GM12864 (cell line): ENCODE measurements at regions not wholly inside any gene's neighbourhood (a gene's known extent, or its start where the extent isn't known, plus 50 kb on each side); places are given as distances from the start of the nearest gene placed in this dataset.
A peak's percentile ranks its signal among the peaks of the same experiment; 100 is the strongest.

Experiments
- DNase-seq: peaks from one replicate; pipeline ENCODE4 v3.0.0-alpha.2; 2011; ENCODE audit warnings: low read depth
- H3K4me3 ChIP-seq: 2 replicates; pipeline ENCODE4 v1.5.1; 2011; ENCODE audit warnings: mild to moderate bottlenecking, low read depth, low read length, control low read depth
- CTCF ChIP-seq: IDR thresholded peaks from 2 replicates; pipeline ENCODE4 v1.5.1; 2011; ENCODE audit warnings: low read depth, mild to moderate bottlenecking, moderate library complexity, low read length, control low read depth, inconsistent platforms; ENCODE audit errors: missing control alignments

GRCh38 chr4:111982089-111982488, 163.2 kb upstream of the FAM241A start:
- TF ChIP-seq CTCF = no peak
- H3K4me3 ChIP-seq = no peak overlapping the region
- no peak for DNase-seq

GRCh38 chr4:111984169-111984819, 161.0 kb upstream of the FAM241A start:
- TF ChIP-seq CTCF = no peak
- no peak for DNase-seq
- no peak overlapping the region for H3K4me3 ChIP-seq

DNA sequence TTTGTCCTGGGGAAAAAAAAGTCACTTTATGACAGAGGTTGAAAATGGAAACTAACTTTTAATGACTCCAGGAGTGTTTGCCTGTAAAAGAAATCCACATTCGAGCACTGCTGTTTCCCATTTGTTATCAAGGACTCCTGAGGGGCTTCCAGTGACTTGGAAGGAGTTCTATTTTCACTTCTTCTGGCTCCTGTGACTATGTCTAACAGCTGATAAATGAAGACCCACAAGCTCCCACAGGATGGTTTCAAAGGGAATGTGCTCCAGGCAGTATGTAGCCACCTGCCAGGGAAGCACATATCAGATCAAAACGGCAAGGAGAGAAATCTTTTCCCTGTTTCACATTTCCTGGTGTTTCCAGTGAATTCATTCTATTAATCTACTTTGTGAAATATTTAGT, 159.8 kb upstream of the FAM241A start:
- TF ChIP-seq CTCF = no peak
- DNase-seq = no peak
- no peak overlapping the region for H3K4me3 ChIP-seq

DNA sequence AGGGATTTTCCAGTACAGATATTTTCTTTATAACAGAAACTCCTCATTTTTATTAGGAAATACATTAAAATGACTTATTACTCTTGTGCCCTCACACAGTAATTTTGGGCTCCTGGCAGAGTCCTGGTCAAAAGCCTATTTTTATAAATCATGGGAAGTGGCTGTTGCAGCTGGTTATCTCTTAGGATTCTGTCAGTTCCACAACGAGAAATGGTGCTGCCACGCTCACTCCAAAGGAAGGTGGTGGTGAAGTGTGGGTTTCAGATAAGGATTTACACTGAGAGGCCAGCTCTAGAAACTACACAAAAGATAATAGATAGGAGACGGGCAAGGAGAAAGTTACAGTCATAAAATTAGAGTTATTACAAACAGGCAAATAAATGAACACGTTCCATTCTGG, 159.2 kb upstream of the FAM241A start:
- no peak for DNase-seq
- no peak for TF ChIP-seq CTCF
- no peak overlapping the region for H3K4me3 ChIP-seq

- no peak overlapping the region for H3K4me3 ChIP-seq
- no peak for DNase-seq
- TF ChIP-seq CTCF = no peak
Observed at GRCh38 chr4:111988514-111988913, 156.7 kb upstream of the FAM241A start.

- no peak for TF ChIP-seq CTCF
- no peak for DNase-seq
- no peak overlapping the region for H3K4me3 ChIP-seq
Observed at GRCh38 chr4:111989817-111990216, 155.4 kb upstream of the FAM241A start.

DNA sequence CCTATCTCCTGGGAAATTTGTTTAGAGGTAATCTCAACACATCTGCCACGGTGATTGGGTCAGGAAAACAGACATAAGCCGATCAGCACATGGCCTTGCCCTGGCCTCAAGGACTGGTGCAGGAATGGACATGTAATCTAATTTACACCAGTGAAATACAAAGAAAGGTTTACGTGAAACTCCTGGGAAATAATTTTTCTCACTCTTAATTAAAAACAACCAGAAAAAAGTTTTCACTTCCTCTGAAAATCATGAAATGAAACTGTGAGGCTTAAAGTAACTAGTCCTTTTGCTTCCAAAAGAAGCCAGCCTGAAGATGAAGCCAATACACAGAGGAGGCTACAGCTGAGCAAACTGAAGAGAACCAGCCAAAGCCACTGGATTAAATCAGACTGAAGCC, 154.1 kb upstream of the FAM241A start:
- peak; percentile 18 for DNase-seq
- TF ChIP-seq CTCF = no peak
- H3K4me3 ChIP-seq = no peak overlapping the region
